ENCODE measurements at regions not wholly inside any gene's neighbourhood (a gene's known extent, or its start where the extent isn't known, plus 50 kb on each side); places are given as distances from the start of the nearest gene placed in this dataset.

DNA sequence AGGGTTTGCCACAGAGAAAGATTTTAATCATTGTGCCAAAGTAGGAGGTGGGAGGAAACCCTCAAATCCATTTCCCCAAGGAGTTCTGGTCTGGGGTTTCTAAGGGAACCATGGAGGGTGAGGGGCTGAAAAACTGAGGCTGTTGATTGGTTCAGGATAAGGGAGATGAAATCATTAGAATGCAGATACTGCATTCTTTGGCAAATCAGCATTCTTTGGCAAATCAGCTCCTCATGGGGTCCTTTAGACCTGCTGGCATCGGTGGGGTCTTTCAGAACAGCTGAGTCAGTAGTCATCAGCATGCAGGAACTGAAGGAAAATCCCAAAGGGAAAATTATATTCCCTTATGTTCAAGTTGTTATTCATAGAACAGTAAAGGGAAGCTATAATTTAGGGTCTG lies 585.5 kb downstream of the ISL1 start:
- Histone ChIP-seq H3K4me2 (ENCODE audit: low read depth, low read length) (no peak overlapping the region), H3K36me3 (ENCODE audit: control insufficient read depth, insufficient read depth, low read length) (no peaks in the 10 kb centered on the region), H3K9me3 (ENCODE audit: control insufficient read depth, insufficient read depth, low read length) (no peaks in the 10 kb centered on the region), H3K23ac (ENCODE audit: low read depth, low read length) (no peak overlapping the region), H3K27me3 (ENCODE audit: control insufficient read depth, insufficient read depth, low read length) (no peaks in the 10 kb centered on the region), H3K14ac (replicated peaks; ENCODE audit: low read depth, low read length) (no peak overlapping the region), H2AFZ (replicated peaks; ENCODE audit: low read length, poor library complexity) (no peak overlapping the region), H4K5ac (ENCODE audit: low read depth, low read length) (no peak overlapping the region), H4K8ac (ENCODE audit: low read depth in 2 of 2, low read length in 2 of 2) (no peak overlapping the region), H4K20me1 (ENCODE audit: insufficient read depth, low read length) (no peaks in the 10 kb centered on the region), H3K4ac (ENCODE audit: low read depth, low read length) (no peak overlapping the region), H2AK5ac (ENCODE audit: low read depth, low read length) (no peak overlapping the region), H4K91ac (ENCODE audit: insufficient read depth, low read depth, low read length) (no peak overlapping the region), H3K56ac (ENCODE audit: extremely low read depth, insufficient read depth, low read length) (no peak overlapping the region), H2BK15ac (ENCODE audit: low read depth, low read length) (no peak overlapping the region), H2AK9ac (replicated peaks; ENCODE audit: low read depth, low read length, poor library complexity) (no peak overlapping the region), H2BK120ac (ENCODE audit: low read depth, low read length) (no peak overlapping the region), H3K27ac (ENCODE audit: insufficient read depth, low read length) (no peak overlapping the region), H2BK5ac (ENCODE audit: low read depth, low read length, poor library complexity, severe bottlenecking) (no peak overlapping the region), H3K4me3 (ENCODE audit: insufficient read depth, low read depth, low read length) (no peak overlapping the region), H3K9ac (ENCODE audit: low read depth, low read length) (no peak overlapping the region), H2BK20ac (ENCODE audit: low read depth, low read length) (no peak overlapping the region), H3K4me1 (ENCODE audit: control insufficient read depth, insufficient read depth, low read length) (no peaks in the 10 kb centered on the region), H3K79me1 (ENCODE audit: low read depth in 1 of 2, low read length in 2 of 2) (no peaks in the 10 kb centered on the region), H3K18ac (ENCODE audit: low read depth, low read length) (no peak overlapping the region), H3K9me1 (ENCODE audit: insufficient read depth, low read length) (no peaks in the 10 kb centered on the region)
- ATAC-seq (ENCODE audit: low read depth) (no peak), DNase-seq (no peak)
- no CpG with 5 or more reads among the region's 1 CpG for WGBS, 2 experiments (ENCODE audit: extremely low coverage in 2 of 2, insufficient read length in 1 of 2)
- in situ Hi-C loops (cut with MboI; ENCODE audit: low sequenced_read_pairs): no loop called here
- no peak for TF ChIP-seq MAZ (IDR thresholded peaks at IDR 0.05; ENCODE audit: borderline replicate concordance, low read depth, low read length)
- TF ChIP-seq, protein P1, sequence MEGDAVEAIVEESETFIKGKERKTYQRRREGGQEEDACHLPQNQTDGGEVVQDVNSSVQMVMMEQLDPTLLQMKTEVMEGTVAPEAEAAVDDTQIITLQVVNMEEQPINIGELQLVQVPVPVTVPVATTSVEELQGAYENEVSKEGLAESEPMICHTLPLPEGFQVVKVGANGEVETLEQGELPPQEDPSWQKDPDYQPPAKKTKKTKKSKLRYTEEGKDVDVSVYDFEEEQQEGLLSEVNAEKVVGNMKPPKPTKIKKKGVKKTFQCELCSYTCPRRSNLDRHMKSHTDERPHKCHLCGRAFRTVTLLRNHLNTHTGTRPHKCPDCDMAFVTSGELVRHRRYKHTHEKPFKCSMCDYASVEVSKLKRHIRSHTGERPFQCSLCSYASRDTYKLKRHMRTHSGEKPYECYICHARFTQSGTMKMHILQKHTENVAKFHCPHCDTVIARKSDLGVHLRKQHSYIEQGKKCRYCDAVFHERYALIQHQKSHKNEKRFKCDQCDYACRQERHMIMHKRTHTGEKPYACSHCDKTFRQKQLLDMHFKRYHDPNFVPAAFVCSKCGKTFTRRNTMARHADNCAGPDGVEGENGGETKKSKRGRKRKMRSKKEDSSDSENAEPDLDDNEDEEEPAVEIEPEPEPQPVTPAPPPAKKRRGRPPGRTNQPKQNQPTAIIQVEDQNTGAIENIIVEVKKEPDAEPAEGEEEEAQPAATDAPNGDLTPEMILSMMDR (conservative IDR thresholded peaks at IDR 0.05; ENCODE audit: low read depth, low read length): no peak
- TF ChIP-seq MXI1 (IDR thresholded peaks at IDR 0.05; ENCODE audit: borderline replicate concordance, low read depth, low read length): no peak
- TF ChIP-seq, protein P2, sequence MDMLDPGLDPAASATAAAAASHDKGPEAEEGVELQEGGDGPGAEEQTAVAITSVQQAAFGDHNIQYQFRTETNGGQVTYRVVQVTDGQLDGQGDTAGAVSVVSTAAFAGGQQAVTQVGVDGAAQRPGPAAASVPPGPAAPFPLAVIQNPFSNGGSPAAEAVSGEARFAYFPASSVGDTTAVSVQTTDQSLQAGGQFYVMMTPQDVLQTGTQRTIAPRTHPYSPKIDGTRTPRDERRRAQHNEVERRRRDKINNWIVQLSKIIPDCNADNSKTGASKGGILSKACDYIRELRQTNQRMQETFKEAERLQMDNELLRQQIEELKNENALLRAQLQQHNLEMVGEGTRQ (IDR thresholded peaks at IDR 0.05; ENCODE audit: low read depth, low read length): no peak
- TF ChIP-seq POLR2A (IDR thresholded peaks at IDR 0.05; ENCODE audit: low read depth, low read length): no peak
- no peak for TF ChIP-seq CEBPB (IDR thresholded peaks at IDR 0.05; ENCODE audit: low read depth, low read length)
- no peak for TF ChIP-seq BHLHE40 (IDR thresholded peaks at IDR 0.05; ENCODE audit: low read depth, low read length)
- no peak for TF ChIP-seq RAD21 (IDR thresholded peaks at IDR 0.05; ENCODE audit: low read length)
- TF ChIP-seq CHD1 (IDR thresholded peaks at IDR 0.05; ENCODE audit: low read depth, low read length): no peak
- TF ChIP-seq NFE2L2 (IDR thresholded peaks at IDR 0.05; ENCODE audit: low read depth, low read length): no peak
- TF ChIP-seq, protein P3, sequence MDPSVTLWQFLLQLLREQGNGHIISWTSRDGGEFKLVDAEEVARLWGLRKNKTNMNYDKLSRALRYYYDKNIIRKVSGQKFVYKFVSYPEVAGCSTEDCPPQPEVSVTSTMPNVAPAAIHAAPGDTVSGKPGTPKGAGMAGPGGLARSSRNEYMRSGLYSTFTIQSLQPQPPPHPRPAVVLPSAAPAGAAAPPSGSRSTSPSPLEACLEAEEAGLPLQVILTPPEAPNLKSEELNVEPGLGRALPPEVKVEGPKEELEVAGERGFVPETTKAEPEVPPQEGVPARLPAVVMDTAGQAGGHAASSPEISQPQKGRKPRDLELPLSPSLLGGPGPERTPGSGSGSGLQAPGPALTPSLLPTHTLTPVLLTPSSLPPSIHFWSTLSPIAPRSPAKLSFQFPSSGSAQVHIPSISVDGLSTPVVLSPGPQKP (IDR thresholded peaks at IDR 0.05; ENCODE audit: borderline replicate concordance, low read depth, low read length): no peak
- TF ChIP-seq RCOR1 (IDR thresholded peaks at IDR 0.05; ENCODE audit: insufficient replicate concordance, low read length): no peak
- TF ChIP-seq MAFK (IDR thresholded peaks at IDR 0.05; ENCODE audit: low read depth, low read length): no peak
- no peak for TF ChIP-seq RFX5 (IDR thresholded peaks at IDR 0.05; ENCODE audit: low read depth, low read length)
- TF ChIP-seq FOS (IDR thresholded peaks at IDR 0.05; ENCODE audit: low read depth, low read length): no peak
- TF ChIP-seq SMC3 (IDR thresholded peaks at IDR 0.05; ENCODE audit: low read depth, low read length): no peak
- BruUV-seq (replicated peaks): no TSS peak
- ChIA-PET POLR2A (ENCODE audit: unreplicated experiment) (no interaction called here), CTCF (interaction anchor here (0.9 kb wide), 1 partner anchor 1010 kb away, joined by 3 read pairs; no protein-coding TSS in a partner anchor)
- intact Hi-C loops (cut with micrococcal nuclease): no loop called here
- dilution Hi-C loops (cut with HindIII; ENCODE audit: low sequenced_read_pairs, unreplicated experiment): no loop called here

All from IMR-90 (cell line).